IPS-NIHi11 (cell line): ENCODE measurements at regions not wholly inside any gene's neighbourhood (a gene's known extent, or its start where the extent isn't known, plus 50 kb on each side); places are given as distances from the start of the nearest gene placed in this dataset.
"Not testable (repeated sequence)": the region's sequence is repeated elsewhere in the genome, so short reads cannot be mapped to it uniquely, and the experiment has no call there.

ENCODE experiments used
- DNase-seq: peaks from one replicate; pipeline ENCODE4 v3.0.0; 2012; ENCODE audit warnings: mixed read lengths, low spot score

DNA sequence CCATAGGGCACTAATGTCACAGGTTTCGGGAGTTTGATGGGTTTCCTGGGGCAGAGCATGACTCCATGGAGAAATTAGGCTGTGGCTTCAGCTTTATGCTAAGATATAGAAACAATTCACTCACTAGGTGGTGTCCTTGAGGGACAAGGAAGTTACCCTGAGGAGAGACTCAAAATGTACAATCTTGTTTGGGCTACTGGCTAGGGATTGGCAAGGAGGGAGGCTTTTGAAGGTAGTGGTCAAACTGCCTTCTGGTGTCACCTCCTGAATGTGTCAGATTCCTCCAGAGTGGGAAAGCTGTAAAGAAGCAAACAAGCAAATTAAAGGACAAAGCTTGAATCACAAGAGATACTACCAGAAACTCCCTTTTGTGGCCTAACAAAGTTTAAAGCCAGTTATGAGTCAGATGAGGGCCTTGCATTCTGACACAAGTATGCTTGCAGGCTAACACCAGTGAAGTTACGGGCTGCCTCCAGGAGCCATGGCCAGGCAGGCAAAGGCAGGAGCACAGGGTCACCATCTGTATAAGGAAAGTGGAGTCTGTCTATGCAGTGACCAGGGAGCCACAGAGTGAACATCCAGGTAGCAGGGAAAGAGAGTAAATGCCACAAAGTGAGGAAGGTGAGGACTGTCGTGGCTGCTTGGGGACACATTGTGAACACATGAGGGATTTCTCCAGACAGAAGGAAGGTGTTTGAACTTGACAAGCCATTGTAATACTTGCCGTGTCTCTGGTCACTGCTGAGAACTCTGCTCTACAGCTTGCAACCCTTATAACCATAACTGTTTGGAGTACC is 107.7 kb upstream of the DTNBP1 start:
- no peak for DNase-seq

GRCh38 chr6:15769511-15770018 is 106.7 kb upstream of the DTNBP1 start:
- no peak for DNase-seq

DNA sequence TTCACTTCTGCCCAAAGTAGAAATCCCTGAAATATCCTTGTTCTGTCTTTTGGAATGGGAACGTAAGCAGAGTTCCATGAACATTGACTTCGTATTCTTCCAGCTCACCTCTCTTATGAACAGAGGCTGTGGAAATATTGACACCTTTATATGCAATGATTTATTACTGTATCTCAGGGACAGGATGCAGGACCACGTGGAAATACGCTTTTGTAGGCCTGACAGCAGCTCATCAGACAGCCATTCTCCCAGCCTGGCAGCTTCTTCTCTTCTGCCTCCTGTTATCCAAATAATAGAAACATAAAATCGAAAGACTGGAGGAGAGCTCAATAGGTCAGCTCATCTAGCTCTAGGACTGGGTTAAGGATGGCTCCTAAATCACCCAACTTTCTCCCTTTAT is 106.2 kb upstream of the DTNBP1 start:
- no peak for DNase-seq

DNA sequence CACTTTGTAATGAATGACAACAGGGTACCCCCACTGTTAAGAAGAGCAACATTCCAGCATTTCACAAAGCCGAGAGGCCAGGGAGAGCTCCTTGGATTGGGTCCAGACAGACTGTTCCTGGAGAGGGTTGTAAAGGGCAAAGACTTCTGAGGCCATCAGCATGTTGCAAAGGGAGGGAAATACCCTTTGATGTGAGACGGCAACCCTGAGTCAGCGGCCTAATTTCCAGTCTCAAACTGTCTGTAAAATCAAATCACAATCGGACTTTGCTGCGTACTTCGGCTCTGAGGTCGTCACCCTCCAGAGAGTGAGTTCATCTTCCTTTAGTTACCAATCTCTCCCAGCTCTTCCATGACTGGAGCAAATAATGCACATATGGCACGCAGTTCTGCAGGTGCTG is 101.0 kb upstream of the DTNBP1 start:
- DNase-seq, result no peak

GRCh38 chr6:15763364-15763763 is 100.5 kb upstream of the DTNBP1 start:
- DNase-seq, result no peak

DNA sequence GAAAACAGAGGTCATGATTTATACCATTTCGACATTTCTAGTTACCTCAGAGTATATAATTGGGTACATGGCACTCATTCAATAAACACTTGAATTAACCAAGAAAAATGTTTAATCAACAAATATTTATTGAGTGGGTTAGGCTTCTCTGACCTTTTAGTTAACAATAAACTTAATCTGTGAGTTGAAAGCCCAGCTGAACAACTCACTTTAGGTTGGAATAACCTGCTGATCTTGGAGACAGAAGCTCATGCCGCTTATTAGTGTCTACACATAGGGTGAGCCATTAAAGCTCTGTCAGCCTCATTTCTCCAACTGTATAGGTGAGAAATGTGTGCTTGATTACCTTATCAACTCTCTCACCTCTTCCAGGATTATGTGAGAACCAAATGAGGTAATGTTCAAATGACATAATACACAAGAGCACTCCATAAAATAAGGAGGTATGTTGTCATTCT is 98.2 kb upstream of the DTNBP1 start:
- no peak for DNase-seq

GRCh38 chr6:15758631-15759215 is 95.9 kb upstream of the DTNBP1 start:
- DNase-seq, result no peak

DNA sequence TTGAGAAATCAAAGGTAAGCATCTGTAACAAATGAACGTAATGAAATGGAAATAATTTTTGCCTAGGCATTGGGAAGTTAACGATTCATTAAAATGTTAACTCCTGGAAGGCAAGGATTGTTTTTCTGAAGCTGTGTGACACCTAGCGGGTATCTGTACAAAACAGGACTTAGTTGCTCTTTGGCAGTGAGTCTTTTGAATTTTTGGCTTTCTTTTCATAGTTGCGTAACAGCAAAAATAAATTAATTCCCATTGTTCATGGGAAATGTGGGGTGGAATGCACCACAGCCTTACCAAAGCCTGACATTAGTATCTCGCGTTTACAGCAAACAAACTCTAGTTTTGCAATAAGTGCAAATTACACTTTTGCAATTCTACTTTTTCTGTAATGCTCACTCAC is 92.7 kb upstream of the DTNBP1 start:
- no peak for DNase-seq

DNA sequence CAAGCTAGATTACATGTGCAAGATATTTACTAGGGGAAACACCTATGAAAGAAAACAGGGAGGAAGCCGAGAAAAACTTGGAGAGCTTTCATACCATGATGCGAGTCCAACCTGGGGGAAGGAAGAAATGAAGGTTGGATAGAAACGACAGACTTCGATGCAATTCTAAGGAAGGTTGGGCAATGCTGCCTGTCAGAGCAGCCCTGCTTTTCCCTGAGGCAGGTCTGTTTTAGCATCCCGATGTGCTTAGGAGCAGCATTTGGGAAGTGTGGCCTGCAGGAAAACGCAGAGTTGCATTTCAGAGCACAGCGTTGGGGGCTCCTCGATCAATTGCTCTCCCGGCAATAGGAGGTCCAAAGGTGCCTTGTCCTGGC is 91.9 kb upstream of the DTNBP1 start:
- no peak for DNase-seq

DNA sequence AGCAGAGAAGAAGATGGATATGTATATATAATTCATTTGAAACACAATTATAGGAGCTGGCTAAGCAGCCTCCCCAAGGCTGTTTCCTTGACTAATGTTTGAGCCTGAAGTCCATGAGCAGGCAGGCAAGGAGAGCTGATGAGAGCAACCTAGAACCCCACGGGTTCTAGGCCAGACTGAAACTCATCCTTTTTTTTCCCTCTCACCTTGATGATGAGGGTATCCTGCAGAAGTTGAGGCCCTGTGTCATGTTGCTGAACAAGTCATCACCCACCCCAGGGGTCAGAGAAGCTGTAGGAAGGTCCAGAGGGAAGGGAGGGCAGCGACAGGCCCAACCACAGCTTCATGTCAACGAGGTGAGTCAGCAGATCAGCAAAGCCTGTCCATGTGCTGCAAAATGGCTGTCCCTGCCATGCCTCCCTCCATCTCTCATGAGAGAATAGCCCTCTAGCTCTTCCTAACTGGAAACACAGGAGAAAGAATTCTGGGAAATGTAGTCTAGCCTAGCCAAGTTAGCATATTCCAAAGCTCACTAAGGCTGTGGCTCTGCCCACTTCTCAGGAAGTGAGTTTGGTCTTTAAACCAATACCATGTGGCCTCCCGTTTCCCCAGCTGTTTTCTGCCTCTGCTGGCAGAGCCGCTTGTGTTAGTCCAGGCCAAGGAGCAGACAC is 91.3 kb upstream of the DTNBP1 start:
- peak; percentile 40 for DNase-seq

DNA sequence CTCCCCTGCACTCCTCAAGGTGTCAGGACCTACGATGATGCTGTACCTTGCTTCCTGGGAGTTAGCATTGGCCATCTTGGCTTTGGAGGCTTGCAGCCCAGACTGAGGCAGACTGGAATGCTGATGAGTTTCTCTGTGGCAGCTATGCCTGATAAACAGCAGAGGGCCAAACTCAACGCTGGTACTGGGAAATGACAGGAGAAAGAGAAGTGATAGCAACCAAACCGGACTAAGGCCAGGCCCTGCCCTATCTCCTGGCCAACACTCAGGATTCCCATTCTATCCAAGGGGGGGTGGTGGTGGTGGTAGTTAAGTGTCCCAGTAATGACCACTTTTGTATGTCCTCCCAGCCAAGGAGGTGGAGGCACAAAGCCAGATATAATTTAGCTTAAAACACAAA is 90.0 kb upstream of the DTNBP1 start:
- peak; percentile 41 for DNase-seq

GRCh38 chr6:15751721-15752350 is 89.0 kb upstream of the DTNBP1 start:
- DNase-seq, result no peak

DNA sequence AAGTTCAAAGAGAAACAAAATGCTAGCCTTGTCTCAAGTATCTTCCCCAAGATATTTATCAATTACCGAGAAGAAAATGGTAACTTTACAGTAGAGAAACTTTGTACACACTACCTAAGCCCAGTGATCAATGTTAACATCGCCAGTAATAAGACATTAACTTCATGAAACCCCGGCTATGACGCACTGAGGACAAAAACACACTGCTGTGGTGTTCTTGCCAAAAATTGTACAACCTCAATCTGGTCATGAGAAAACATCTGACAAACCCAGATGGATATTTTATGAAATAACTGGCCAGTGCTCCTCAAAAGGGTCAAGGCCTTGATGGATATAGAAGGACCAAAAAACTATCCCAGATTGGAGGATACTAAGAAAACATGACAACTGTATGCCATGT is 85.5 kb upstream of the DTNBP1 start:
- no peak for DNase-seq

DNA sequence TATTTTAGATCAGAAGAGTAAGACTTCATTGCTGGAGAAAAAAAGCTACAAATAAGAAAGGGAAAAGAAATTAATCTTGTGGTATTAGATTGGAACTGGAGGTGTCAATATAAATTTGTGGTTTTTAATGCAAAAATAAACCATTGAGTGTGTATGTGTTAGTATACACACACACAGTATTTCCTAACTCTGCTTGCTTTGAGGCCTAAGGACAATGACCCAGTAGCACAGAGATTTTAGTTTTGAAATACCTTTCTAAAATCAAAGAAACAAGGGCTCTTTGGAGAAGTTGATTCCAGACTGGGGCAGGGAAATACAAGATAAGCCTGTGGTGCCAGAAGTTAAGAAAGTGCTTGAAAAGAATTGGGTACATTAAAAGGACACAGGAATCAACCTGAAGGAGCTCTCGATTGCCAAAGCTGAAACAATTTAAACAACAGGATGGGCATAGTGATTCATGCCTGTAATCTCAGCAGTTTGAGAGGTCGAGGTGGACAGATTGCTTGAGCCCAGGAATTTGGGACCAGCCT is 84.6 kb upstream of the DTNBP1 start:
- DNase-seq, result no peak

DNA sequence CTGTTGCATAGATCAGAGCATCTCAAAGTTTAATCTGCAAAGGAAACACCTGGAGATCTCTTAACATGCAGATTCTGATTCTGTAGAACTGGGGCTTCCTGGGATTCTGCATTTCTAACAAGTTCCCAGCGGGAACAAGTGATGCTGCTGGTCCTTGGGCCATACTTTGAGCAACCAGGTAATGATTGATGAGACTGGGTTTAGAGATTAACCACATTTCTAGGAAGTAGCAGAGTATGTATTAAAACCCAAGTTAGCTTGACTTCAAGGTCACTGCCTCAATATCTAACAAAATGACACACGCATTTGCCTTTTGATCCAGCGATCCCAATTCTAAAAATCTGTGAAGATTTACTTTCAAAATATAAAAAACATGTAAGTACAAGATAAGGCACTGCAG is 83.0 kb upstream of the DTNBP1 start:
- no peak for DNase-seq

DNA sequence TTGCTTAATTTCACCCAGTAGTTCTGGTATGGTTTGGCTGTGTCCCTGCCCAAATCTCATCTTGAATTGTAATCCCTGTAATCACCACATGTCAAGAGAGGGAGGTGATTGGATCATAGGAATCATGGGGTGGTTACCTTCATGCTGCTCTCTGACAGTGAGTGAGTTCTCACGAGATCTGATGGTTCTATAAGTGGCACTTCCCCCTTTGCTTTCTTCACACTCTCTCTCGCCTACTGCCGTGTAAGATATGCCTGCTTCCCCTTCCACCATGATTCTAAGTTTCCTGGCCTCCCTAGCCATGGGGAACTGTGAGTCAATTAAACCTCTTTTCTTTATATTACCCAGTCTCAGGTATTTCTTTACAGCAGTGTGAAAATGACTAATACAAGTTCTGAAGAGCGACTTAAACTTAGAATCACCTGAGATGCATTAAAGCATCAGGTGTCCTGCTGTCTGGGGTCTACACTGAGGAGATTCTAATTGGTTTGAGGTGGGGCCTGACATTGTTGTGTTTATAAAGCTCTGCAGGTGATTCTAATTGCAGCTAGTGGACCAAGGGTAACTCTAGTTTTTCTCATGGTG is 82.1 kb upstream of the DTNBP1 start:
- no peak for DNase-seq

DNA sequence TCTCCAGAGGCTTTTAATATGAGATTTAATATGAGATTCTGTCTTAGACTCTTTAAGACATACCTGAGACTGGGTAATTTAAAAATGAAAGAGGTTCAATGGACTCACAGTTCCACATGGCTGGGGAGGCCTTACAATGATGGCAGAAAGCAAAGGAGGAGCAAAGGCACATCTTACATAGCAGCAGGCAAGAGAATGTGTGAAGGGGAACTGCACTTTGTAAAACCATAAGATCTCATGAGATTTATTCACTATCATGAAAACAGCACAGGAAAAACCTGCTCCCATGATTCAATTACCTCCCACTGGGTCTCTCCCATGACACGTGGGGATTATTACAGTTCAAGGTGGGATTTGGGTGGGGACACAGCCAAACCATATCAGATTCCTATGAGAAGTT is 79.2 kb upstream of the DTNBP1 start:
- not testable (repeated sequence) for DNase-seq

- DNase-seq, result no peak
Measured at GRCh38 chr6:15741405-15741804, 78.6 kb upstream of the DTNBP1 start.

- DNase-seq, result no peak
Measured at GRCh38 chr6:15739867-15740266, 77.0 kb upstream of the DTNBP1 start.

DNA sequence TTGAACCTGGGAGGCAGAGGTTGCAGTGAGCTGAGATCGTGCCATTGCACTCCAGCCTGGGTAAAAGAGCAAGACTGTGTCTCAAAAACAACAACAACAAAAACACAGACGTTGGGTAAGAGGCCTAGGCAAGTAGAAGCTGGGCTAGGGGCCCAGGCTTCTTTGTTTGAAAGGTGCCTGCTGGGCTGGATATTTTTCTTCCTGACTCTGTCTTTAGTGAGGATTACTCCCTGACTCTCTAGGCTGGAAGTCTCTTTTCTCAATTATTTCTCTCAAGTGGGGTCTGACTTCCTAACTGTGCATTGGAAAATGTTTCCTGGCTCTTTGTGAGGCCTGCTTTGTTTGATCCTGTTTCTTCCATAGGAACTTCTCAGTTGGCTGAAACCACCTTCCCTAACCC is 76.5 kb upstream of the DTNBP1 start:
- no peak for DNase-seq

DNA sequence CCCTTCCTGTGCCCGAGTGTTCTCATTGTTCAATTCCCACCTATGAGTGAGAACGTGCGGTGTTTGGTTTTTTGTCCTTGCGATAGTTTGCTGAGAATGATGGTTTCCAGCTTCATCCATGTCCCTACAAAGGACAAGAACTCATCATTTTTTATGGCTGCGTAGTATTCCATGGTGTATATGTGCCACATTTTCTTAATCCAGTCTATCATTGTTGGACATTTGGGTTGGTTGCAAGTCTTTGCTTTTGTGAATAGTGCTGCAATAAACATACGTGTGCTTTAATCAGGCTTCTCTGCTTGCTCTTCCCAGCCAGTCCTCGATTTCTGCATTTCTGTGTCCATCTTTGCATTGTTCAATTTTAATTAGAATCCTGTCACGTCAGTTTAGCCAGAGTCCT is 75.4 kb upstream of the DTNBP1 start:
- DNase-seq, result not testable (repeated sequence)

GRCh38 chr6:15736297-15736696 is 73.5 kb upstream of the DTNBP1 start:
- no peak for DNase-seq
